Transverse colon (tissue), 4 donors: ENCODE measurements at regions not wholly inside any gene's neighbourhood (a gene's known extent, or its start where the extent isn't known, plus 50 kb on each side); places are given as distances from the start of the nearest gene placed in this dataset.

ENCODE experiments used
- DNase-seq: peaks from one replicate; pipeline ENCODE4 v3.0.0-alpha.2; 2019
- H3K27ac ChIP-seq, 4 donors: fragments of 200-600 bp; sonication (generic); 2 replicates each; pipeline ENCODE4 v1.5.1; 2016 to 2018; ENCODE audit warnings: inconsistent platforms in 4 of 4
- H3K27me3 ChIP-seq: fragments of 200-600 bp; sonication (generic); 2 replicates; pipeline ENCODE4 v1.5.1; 2017; ENCODE audit warnings: inconsistent platforms
- H3K36me3 ChIP-seq, 4 donors: fragments of 200-600 bp; sonication (generic); 2 replicates each; pipeline ENCODE4 v1.5.1; 2017 to 2019; ENCODE audit warnings: inconsistent platforms in 4 of 4
- H3K4me1 ChIP-seq, 4 donors: fragments of 200-600 bp; sonication (generic); 2 replicates each; pipeline ENCODE4 v1.5.1; 2017 to 2020; ENCODE audit warnings: inconsistent platforms in 4 of 4
- H3K4me3 ChIP-seq, 4 donors: fragments of 200-600 bp; sonication (generic); 1 replicate in 1 of 4; 2 replicates in 3 of 4; pipeline versions ENCODE4 v1.5.1 to v1.6.1; 2017 to 2019; ENCODE audit warnings: inconsistent platforms in 4 of 4
- H3K9me3 ChIP-seq, 2 donors: fragments of 200-600 bp; sonication (generic); 2 replicates each; pipeline ENCODE4 v1.5.1; 2017 to 2019; ENCODE audit warnings: inconsistent platforms in 2 of 2
- EP300 ChIP-seq: sonication (generic); formaldehyde crosslinking; IDR thresholded peaks from one replicate; pipeline ENCODE4 v1.6.1; 2017; ENCODE audit warnings: antibody characterized with exemption, low read depth
- POLR2A ChIP-seq: fragments of 450-650 bp; IDR thresholded peaks from one replicate; pipeline ENCODE4 v1.6.1; 2016; ENCODE audit warnings: antibody characterized with exemption, mild to moderate bottlenecking, moderate library complexity
- POLR2AphosphoS5 ChIP-seq, 3 donors: sonication (generic); formaldehyde crosslinking; IDR thresholded peaks; one replicate each; pipeline ENCODE4 v1.6.1; 2016; ENCODE audit warnings: antibody characterized with exemption in 3 of 3
- WGBS, 2 donors: methylation state at CpG; one replicate each; pipeline ENCODE4 v1.1.5; 2018; ENCODE audit warnings: low coverage in 1 of 2; 5-methylcytosine and 5-hydroxymethylcytosine counted together
- in situ Hi-C, 4 donors: fragments of 200-750 bp; cut with MboI; loops; one replicate each; pipeline versions ENCODE4 v1.15.0 to v1.15.1; 2017; ENCODE audit warnings: low sequenced_read_pairs in 3 of 4, low pct_ligation_motif_present in 1 of 4, low pct_unique_long_range_greater_than_20kb in 1 of 4
- intact Hi-C: fragments of 100-400 bp; cut with DNase I; formaldehyde crosslinking; loops from one replicate; pipeline ENCODE4 v1.15.1; 2023; ENCODE audit warnings: low total_unique reads
- TF ChIP-seq, protein P1 (sequence below), 5 experiments: fragments of 200-600 bp in 3 of 5; fragments of 450-650 bp in 2 of 5; sonication (generic) in 3 of 5; IDR thresholded peaks; 1 replicate in 2 of 5; 2 replicates in 3 of 5; pipeline ENCODE4 v1.5.1; 2016 to 2017; ENCODE audit warnings: antibody characterized with exemption in 5 of 5, inconsistent platforms in 3 of 5, mild to moderate bottlenecking in 2 of 5, moderate library complexity in 1 of 5

- intact Hi-C loops: no loop called here
- TF ChIP-seq POLR2AphosphoS5 (IDR thresholded peaks at IDR 0.05) (no peak), EP300 (no peak), POLR2A (no peak)
- TF ChIP-seq, protein P1, sequence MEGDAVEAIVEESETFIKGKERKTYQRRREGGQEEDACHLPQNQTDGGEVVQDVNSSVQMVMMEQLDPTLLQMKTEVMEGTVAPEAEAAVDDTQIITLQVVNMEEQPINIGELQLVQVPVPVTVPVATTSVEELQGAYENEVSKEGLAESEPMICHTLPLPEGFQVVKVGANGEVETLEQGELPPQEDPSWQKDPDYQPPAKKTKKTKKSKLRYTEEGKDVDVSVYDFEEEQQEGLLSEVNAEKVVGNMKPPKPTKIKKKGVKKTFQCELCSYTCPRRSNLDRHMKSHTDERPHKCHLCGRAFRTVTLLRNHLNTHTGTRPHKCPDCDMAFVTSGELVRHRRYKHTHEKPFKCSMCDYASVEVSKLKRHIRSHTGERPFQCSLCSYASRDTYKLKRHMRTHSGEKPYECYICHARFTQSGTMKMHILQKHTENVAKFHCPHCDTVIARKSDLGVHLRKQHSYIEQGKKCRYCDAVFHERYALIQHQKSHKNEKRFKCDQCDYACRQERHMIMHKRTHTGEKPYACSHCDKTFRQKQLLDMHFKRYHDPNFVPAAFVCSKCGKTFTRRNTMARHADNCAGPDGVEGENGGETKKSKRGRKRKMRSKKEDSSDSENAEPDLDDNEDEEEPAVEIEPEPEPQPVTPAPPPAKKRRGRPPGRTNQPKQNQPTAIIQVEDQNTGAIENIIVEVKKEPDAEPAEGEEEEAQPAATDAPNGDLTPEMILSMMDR (IDR thresholded peaks at IDR 0.05): no peak
- Histone ChIP-seq H3K27me3 (no peaks in the 10 kb centered on the region), H3K36me3 (no peaks in the 10 kb centered on the region), H3K9me3 (no peaks in the 10 kb centered on the region), H3K27ac (no peak overlapping the region), H3K4me1 (no peaks in the 10 kb centered on the region), H3K4me3 (no peak overlapping the region)
- WGBS, 2 donors: 92 to 94% methylated on average over 4 to 6 of the region's 6 CpGs
- DNase-seq: no peak
- in situ Hi-C loops: no loop called here
Observed at GRCh38 chr4:130542953-130543352, 1447.0 kb downstream of the C4orf33 start.

DNA sequence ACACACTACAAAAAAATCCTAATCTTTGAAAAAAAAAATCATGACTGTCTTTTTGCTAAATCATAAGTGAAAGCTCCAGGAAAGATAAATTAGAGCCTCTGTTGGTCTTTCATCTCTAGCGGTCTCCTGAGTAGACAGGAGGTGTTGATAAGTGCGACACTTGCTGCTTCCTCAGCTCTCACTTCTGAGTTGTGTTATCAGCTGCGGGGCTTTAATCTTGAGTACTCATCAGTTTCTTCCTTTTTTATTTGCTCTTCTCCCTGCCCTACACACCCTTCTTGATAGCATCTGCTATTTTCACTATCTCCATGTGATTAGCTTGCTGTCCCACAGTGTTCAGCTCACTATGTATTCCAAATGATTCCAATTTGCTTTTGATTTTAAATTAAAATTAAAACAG is 1449.2 kb downstream of the C4orf33 start:
- no peak for TF ChIP-seq POLR2AphosphoS5 (IDR thresholded peaks at IDR 0.05)
- TF ChIP-seq POLR2A: no peak
- TF ChIP-seq, protein P1 (IDR thresholded peaks at IDR 0.05): no peak
- TF ChIP-seq EP300: no peak
- Histone ChIP-seq H3K4me3 (no peak overlapping the region), H3K27ac (no peak overlapping the region), H3K4me1 (no peaks in the 10 kb centered on the region), H3K27me3 (no peaks in the 10 kb centered on the region), H3K9me3 (no peaks in the 10 kb centered on the region), H3K36me3 (no peaks in the 10 kb centered on the region)
- 51 to 55% methylated on average over 3 of the region's 3 CpGs for WGBS, 2 donors
- in situ Hi-C loops: no loop called here
- DNase-seq: no peak
- intact Hi-C loops: no loop called here

GRCh38 chr4:130545596-130545995 is 1449.6 kb downstream of the C4orf33 start:
- WGBS, 2 donors: 69 to 75% methylated on average over 2 of the region's 2 CpGs
- intact Hi-C loops: no loop called here

DNA sequence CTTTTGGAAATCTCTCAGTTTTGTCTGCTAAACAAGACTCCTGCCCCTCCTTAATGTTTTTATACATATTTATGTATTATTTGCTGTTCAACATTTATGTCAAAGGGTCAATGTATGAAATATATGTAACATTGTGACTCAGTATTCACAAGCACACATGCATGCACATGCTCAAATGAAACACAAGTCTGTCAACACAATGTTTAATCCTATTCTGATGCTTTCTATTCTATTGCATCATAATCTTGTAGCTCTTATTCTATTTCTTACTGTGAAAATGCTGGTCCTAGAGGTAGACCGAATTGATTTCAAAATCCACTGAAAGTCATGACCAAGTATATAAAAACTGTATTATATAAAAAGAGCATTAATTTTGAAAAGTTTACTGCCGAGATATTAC is 1463.3 kb downstream of the C4orf33 start:
- 44 to 96% methylated on average over 2 of the region's 2 CpGs for WGBS, 2 donors
- peaks cover 0 to 4% (median 0%) of the 10 kb centered on the region in 4 donors for H3K4me1 ChIP-seq
- intact Hi-C loops (no loop called here), in situ Hi-C loops (no loop called here)
- DNase-seq: no peak
- TF ChIP-seq POLR2A (no peak), POLR2AphosphoS5 (IDR thresholded peaks at IDR 0.05) (no peak), EP300 (no peak)
- TF ChIP-seq, protein P1 (IDR thresholded peaks at IDR 0.05): no peak
- H3K36me3 ChIP-seq: no peaks in the 10 kb centered on the region
- H3K27me3 ChIP-seq: no peaks in the 10 kb centered on the region
- H3K27ac ChIP-seq: no peak overlapping the region
- H3K9me3 ChIP-seq: no peaks in the 10 kb centered on the region
- H3K4me3 ChIP-seq: no peak overlapping the region

More at GRCh38 chr4:130545596-130545995, 1449.6 kb downstream of the C4orf33 start:
- Histone ChIP-seq H3K9me3 (no peaks in the 10 kb centered on the region), H3K4me3 (no peak overlapping the region), H3K27ac (no peak overlapping the region), H3K4me1 (no peaks in the 10 kb centered on the region), H3K27me3 (no peaks in the 10 kb centered on the region), H3K36me3 (no peaks in the 10 kb centered on the region)
- no peak for DNase-seq
- in situ Hi-C loops: no loop called here
- TF ChIP-seq POLR2AphosphoS5 (IDR thresholded peaks at IDR 0.05) (no peak), POLR2A (no peak), EP300 (no peak)
- TF ChIP-seq, protein P1 (IDR thresholded peaks at IDR 0.05): no peak
